ENCODE measurements at regions not wholly inside any gene's neighbourhood (a gene's known extent, or its start where the extent isn't known, plus 50 kb on each side); places are given as distances from the start of the nearest gene placed in this dataset.

GRCh38 chr11:70489276-70489675 is 90.9 kb downstream of the CTTN start:
- no peak for TF ChIP-seq CTCF (IDR thresholded peaks at IDR 0.05)
- TF ChIP-seq POLR2A (IDR thresholded peaks at IDR 0.05) = no peak
